ENCODE measurements at regions not wholly inside any gene's neighbourhood (a gene's known extent, or its start where the extent isn't known, plus 50 kb on each side); places are given as distances from the start of the nearest gene placed in this dataset.

DNA sequence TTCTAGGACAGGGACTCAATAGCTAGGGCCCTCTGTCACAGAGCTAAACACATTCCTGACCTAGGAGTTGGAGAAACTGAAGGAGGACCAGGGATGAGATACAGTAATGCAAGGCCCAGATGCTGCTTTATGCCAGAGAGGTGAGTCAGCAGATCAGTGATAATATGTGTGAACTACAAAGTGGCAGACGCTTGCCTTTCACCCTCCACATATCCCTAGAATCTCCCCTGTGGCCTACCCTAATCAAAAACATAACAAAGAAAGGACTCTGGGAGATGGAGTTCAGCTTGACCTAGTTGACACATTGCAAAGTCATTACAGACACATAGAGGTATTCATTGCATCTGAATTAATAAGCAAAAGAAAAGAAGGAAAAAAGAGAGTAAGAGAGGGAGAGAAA, 417.6 kb upstream of the DYNLRB2 start:
- no peak for DNase-seq (ENCODE audit: low spot score)
- no peaks in the 10 kb centered on the region for H3K4me1 Mint-ChIP-seq (ENCODE audit: low read depth)
- TF ChIP-seq CTCF (IDR thresholded peaks at IDR 0.05), result no peak
- peaks cover 5% of the 10 kb centered on the region for H3K9me3 Mint-ChIP-seq (ENCODE audit: low read depth)
- H3K27me3 Mint-ChIP-seq (ENCODE audit: low read depth), result peaks cover 6% of the 10 kb centered on the region
- no peak overlapping the region for H3K27ac Mint-ChIP-seq (ENCODE audit: unreplicated experiment)
- no peak overlapping the region for H3K4me3 Mint-ChIP-seq (ENCODE audit: unreplicated experiment)
- H3K36me3 Mint-ChIP-seq (ENCODE audit: low read depth), result no peaks in the 10 kb centered on the region

DNA sequence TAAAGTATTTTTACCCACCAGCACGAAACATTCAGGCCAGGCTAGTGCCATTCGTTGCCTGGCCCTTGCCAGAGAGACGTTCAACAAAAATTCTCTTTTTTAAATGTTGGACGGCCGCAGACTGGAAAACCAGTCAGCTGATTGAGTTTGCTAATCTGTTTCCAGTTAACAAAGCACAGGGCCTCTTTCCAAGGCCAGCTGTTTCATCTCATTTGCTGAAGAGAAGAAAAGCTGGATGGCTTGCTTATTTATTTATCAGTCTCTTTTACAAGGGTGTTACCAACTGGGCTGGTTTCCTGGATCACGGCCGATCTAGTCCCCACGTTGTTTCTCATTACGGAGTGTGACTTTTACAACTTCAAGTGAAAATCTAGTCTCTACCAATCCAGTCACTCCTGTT, 418.7 kb upstream of the DYNLRB2 start:
- H3K27me3 Mint-ChIP-seq (ENCODE audit: low read depth), result peaks cover 13% of the 10 kb centered on the region

GRCh38 chr16:80121522-80121909, 419.3 kb upstream of the DYNLRB2 start:
- peaks cover 5% of the 10 kb centered on the region for H3K9me3 Mint-ChIP-seq (ENCODE audit: low read depth)
- H3K36me3 Mint-ChIP-seq (ENCODE audit: low read depth), result no peaks in the 10 kb centered on the region
- no peak for TF ChIP-seq CTCF (IDR thresholded peaks at IDR 0.05)
- H3K4me1 Mint-ChIP-seq (ENCODE audit: low read depth), result no peaks in the 10 kb centered on the region
- peaks cover 13% of the 10 kb centered on the region for H3K27me3 Mint-ChIP-seq (ENCODE audit: low read depth)
- no peak overlapping the region for H3K27ac Mint-ChIP-seq (ENCODE audit: unreplicated experiment)
- DNase-seq (ENCODE audit: low spot score), result no peak
- no peak overlapping the region for H3K4me3 Mint-ChIP-seq (ENCODE audit: unreplicated experiment)

More for the DNA sequence above, 418.7 kb upstream of the DYNLRB2 start:
- H3K27ac Mint-ChIP-seq (ENCODE audit: unreplicated experiment), result no peak overlapping the region
- no peaks in the 10 kb centered on the region for H3K36me3 Mint-ChIP-seq (ENCODE audit: low read depth)
- no peak overlapping the region for H3K4me3 Mint-ChIP-seq (ENCODE audit: unreplicated experiment)
- no peak for TF ChIP-seq CTCF (IDR thresholded peaks at IDR 0.05)
- peaks cover 5% of the 10 kb centered on the region for H3K9me3 Mint-ChIP-seq (ENCODE audit: low read depth)
- no peak for DNase-seq (ENCODE audit: low spot score)
- H3K4me1 Mint-ChIP-seq (ENCODE audit: low read depth), result no peaks in the 10 kb centered on the region

GRCh38 chr16:80120899-80121521, 419.8 kb upstream of the DYNLRB2 start:
- Mint-ChIP-seq H3K27me3 (ENCODE audit: low read depth) (peaks cover 13% of the 10 kb centered on the region), H3K4me1 (ENCODE audit: low read depth) (no peaks in the 10 kb centered on the region), H3K27ac (ENCODE audit: unreplicated experiment) (no peak overlapping the region), H3K9me3 (ENCODE audit: low read depth) (peaks cover 5% of the 10 kb centered on the region), H3K36me3 (ENCODE audit: low read depth) (no peaks in the 10 kb centered on the region), H3K4me3 (ENCODE audit: unreplicated experiment) (no peak overlapping the region)
- no peak for TF ChIP-seq CTCF (IDR thresholded peaks at IDR 0.05)
- DNase-seq (ENCODE audit: low spot score), result no peak

DNA sequence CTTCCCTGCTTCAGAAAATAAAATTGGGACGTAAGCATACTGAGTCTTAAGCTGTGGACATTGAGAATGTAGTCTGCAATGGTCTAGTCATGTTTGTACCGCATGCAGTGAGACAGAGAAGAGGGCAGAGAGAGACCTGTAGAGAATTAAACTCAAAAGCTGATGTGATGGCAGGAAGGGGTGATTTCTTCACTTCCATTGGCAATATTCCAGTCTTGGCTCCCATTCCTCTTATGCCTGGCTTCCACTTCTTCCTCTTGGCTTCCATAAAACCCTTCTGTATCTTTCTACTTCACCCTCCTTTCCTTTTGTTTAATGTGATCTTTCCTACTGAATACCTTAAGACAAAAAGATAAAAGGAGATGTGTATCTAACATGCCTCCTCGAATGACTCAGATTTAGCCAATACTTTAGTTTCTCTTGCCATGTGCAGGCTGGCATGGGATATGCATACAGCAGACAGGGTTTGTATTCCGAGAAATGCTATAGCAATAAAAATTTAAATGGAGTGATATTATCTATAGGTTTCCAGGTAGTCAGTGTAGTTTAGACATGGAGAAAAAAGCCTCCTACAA, 423.1 kb upstream of the DYNLRB2 start:
- no peaks in the 10 kb centered on the region for H3K4me1 Mint-ChIP-seq (ENCODE audit: low read depth)
- TF ChIP-seq CTCF (IDR thresholded peaks at IDR 0.05), result no peak
- peaks cover 9% of the 10 kb centered on the region for H3K9me3 Mint-ChIP-seq (ENCODE audit: low read depth)
- no peak for DNase-seq (ENCODE audit: low spot score)
- peaks cover 17% of the 10 kb centered on the region for H3K27me3 Mint-ChIP-seq (ENCODE audit: low read depth)
- H3K27ac Mint-ChIP-seq (ENCODE audit: unreplicated experiment), result no peak overlapping the region
- H3K4me3 Mint-ChIP-seq (ENCODE audit: unreplicated experiment), result no peak overlapping the region
- peaks cover 1% of the 10 kb centered on the region for H3K36me3 Mint-ChIP-seq (ENCODE audit: low read depth)
